H9 (cell line): ENCODE measurements at regions not wholly inside any gene's neighbourhood (a gene's known extent, or its start where the extent isn't known, plus 50 kb on each side); places are given as distances from the start of the nearest gene placed in this dataset.

Source experiments
- DNase-seq: peaks from one replicate; pipeline ENCODE4 v3.0.0-alpha.2; 2017
- H2AFZ ChIP-seq: one replicate; pipeline ENCODE4 v1.6.1; 2013; ENCODE audit warnings: mild to moderate bottlenecking, low read length, control low read depth, moderate library complexity
- H2AK5ac ChIP-seq: 2 replicates; pipeline ENCODE4 v1.6.1; 2013; ENCODE audit warnings: low read length, control low read depth, mixed read lengths; ENCODE audit not compliant: insufficient read length
- H2BK120ac ChIP-seq: one replicate; pipeline ENCODE4 v1.6.1; 2013; ENCODE audit warnings: low read depth, mild to moderate bottlenecking, low read length, control low read depth, inconsistent platforms; ENCODE audit not compliant: poor library complexity, severe bottlenecking
- H2BK12ac ChIP-seq: 2 replicates; pipeline ENCODE4 v1.6.1; 2013; ENCODE audit warnings: low read length, control low read depth, mixed read lengths, low read depth; ENCODE audit not compliant: insufficient read length
- H2BK15ac ChIP-seq: 2 replicates; pipeline ENCODE4 v1.6.1; 2013; ENCODE audit warnings: low read depth, low read length, control low read depth
- H2BK20ac ChIP-seq: one replicate; pipeline ENCODE4 v1.6.1; 2013; ENCODE audit warnings: low read depth, mild to moderate bottlenecking, low read length, control low read depth, inconsistent platforms; ENCODE audit not compliant: poor library complexity, severe bottlenecking
- H2BK5ac ChIP-seq: 2 replicates; pipeline ENCODE4 v1.6.1; 2013; ENCODE audit warnings: low read length, control low read depth, mixed read lengths; ENCODE audit not compliant: insufficient read length
- H3K14ac ChIP-seq: 2 replicates; pipeline ENCODE4 v1.6.1; 2013; ENCODE audit warnings: low read length, control low read depth; ENCODE audit not compliant: insufficient read depth
- H3K18ac ChIP-seq: 2 replicates; pipeline ENCODE4 v1.6.1; 2013; ENCODE audit warnings: low read depth, mild to moderate bottlenecking, mixed read lengths, low read length, control low read depth; ENCODE audit not compliant: insufficient read length
- H3K23ac ChIP-seq: 2 replicates; pipeline ENCODE4 v1.6.1; 2013; ENCODE audit warnings: low read length, control low read depth, mixed read lengths, low read depth; ENCODE audit not compliant: insufficient read length
- H3K23me2 ChIP-seq: 2 replicates; pipeline ENCODE4 v1.6.1; 2013; ENCODE audit warnings: low read depth, mild to moderate bottlenecking, mixed read lengths, low read length, control low read depth; ENCODE audit not compliant: insufficient read length, poor library complexity, severe bottlenecking
- H3K27ac ChIP-seq: 2 replicates; pipeline ENCODE4 v1.5.1; 2013; ENCODE audit warnings: low read length, control low read depth, mixed read lengths, low read depth; ENCODE audit not compliant: insufficient read length
- H3K27me3 ChIP-seq: 2 replicates; pipeline ENCODE4 v1.6.1; 2013; ENCODE audit warnings: low read length, control low read depth, inconsistent platforms; ENCODE audit not compliant: insufficient read depth
- H3K4ac ChIP-seq: 2 replicates; pipeline ENCODE4 v1.6.1; 2013; ENCODE audit warnings: low read depth, mild to moderate bottlenecking, control low read depth, inconsistent platforms, low read length, moderate library complexity
- H3K4me1 ChIP-seq: 2 replicates; pipeline ENCODE4 v1.6.1; 2013; ENCODE audit warnings: low read length, control low read depth, inconsistent platforms; ENCODE audit not compliant: insufficient read depth
- H3K4me2 ChIP-seq: 2 replicates; pipeline ENCODE4 v1.6.1; 2013; ENCODE audit warnings: low read length, control low read depth, mixed read lengths; ENCODE audit not compliant: insufficient read length, insufficient read depth
- H3K56ac ChIP-seq: 2 replicates; pipeline ENCODE4 v1.6.1; 2013; ENCODE audit warnings: low read depth, mild to moderate bottlenecking, mixed read lengths, low read length, control low read depth; ENCODE audit not compliant: insufficient read length
- H3K79me1 ChIP-seq: 2 replicates; pipeline ENCODE4 v1.6.1; 2013; ENCODE audit warnings: low read depth, mild to moderate bottlenecking, moderate library complexity, low read length, control low read depth, inconsistent platforms; ENCODE audit not compliant: insufficient read depth, poor library complexity, severe bottlenecking
- H3K79me2 ChIP-seq: 2 replicates; pipeline ENCODE4 v1.6.1; 2013; ENCODE audit warnings: low read length, control low read depth, inconsistent platforms; ENCODE audit not compliant: insufficient read depth
- H3K9ac ChIP-seq: 2 replicates; pipeline ENCODE4 v1.6.1; 2013; ENCODE audit warnings: low read length, control low read depth, mixed read lengths; ENCODE audit not compliant: insufficient read length; ENCODE audit errors: extremely low read depth
- H3K9me3 ChIP-seq: one replicate; pipeline ENCODE4 v1.6.1; 2013; ENCODE audit warnings: low read depth, low read length, inconsistent platforms; ENCODE audit not compliant: control insufficient read depth
- H3T11ph ChIP-seq: one replicate; pipeline ENCODE4 v1.6.1; 2013; ENCODE audit warnings: mild to moderate bottlenecking, low read length, control low read depth, inconsistent platforms
- H4K20me1 ChIP-seq: one replicate; pipeline ENCODE4 v1.6.1; 2013; ENCODE audit not compliant: control insufficient read depth, insufficient read length, insufficient read depth
- H4K5ac ChIP-seq: 2 replicates; pipeline ENCODE4 v1.6.1; 2013; ENCODE audit warnings: low read depth, mild to moderate bottlenecking, mixed read lengths, low read length, control low read depth; ENCODE audit not compliant: insufficient read length
- H4K8ac ChIP-seq: replicated peaks from 2 replicates; pipeline ENCODE4 v1.6.1; 2013; ENCODE audit warnings: low read length, control low read depth, mixed read lengths, low read depth; ENCODE audit not compliant: insufficient read length
- H4K91ac ChIP-seq: 2 replicates; pipeline ENCODE4 v1.6.1; 2013; ENCODE audit warnings: low read depth, mild to moderate bottlenecking, moderate library complexity, mixed read lengths, low read length, control low read depth; ENCODE audit not compliant: insufficient read length
- H3K27ac Mint-ChIP-seq, 3 experiments: 2 replicates in 2 of 3; 3 replicates in 1 of 3; pipeline ENCODE4 v1.8.0; 2020 to 2021; ENCODE audit warnings: mixed read lengths in 3 of 3, mild to moderate bottlenecking in 1 of 3, moderate library complexity in 1 of 3
- H3K27me3 Mint-ChIP-seq: 2 replicates; pipeline ENCODE4 v1.8.0; 2021; ENCODE audit warnings: low read depth, mild to moderate bottlenecking, moderate library complexity, mixed read lengths
- H3K36me3 Mint-ChIP-seq, 3 experiments: 2 replicates in 2 of 3; 3 replicates in 1 of 3; pipeline ENCODE4 v1.8.0; 2020 to 2021; ENCODE audit warnings: low read depth in 3 of 3, mixed read lengths in 3 of 3; ENCODE audit not compliant: insufficient read depth in 1 of 3
- H3K4me1 Mint-ChIP-seq, 2 experiments: 2 replicates each; pipeline ENCODE4 v1.8.0; 2020; ENCODE audit warnings: mixed read lengths in 2 of 2
- H3K4me3 Mint-ChIP-seq, 2 experiments: 2 replicates in 1 of 2; 3 replicates in 1 of 2; pipeline ENCODE4 v1.8.0; 2020 to 2021; ENCODE audit warnings: mild to moderate bottlenecking in 2 of 2, mixed read lengths in 2 of 2, moderate library complexity in 1 of 2
- H3K9me3 Mint-ChIP-seq, 2 experiments: 2 replicates in 1 of 2; 3 replicates in 1 of 2; pipeline ENCODE4 v1.8.0; 2020; ENCODE audit warnings: mild to moderate bottlenecking in 2 of 2, mixed read lengths in 2 of 2, moderate library complexity in 1 of 2
- CTCF ChIP-seq: fragments of 200-600 bp; sonication (generic); conservative IDR thresholded peaks from 3 replicates; pipeline ENCODE4 v1.8.0; 2021; ENCODE audit warnings: antibody characterized with exemption, mild to moderate bottlenecking
- WGBS: extraction: QIAGEN DNeasy Blood & Tissue Kit; methylation state at CpG from one replicate; pipeline ENCODE4 v1.1.7; 2013; ENCODE audit warnings: missing lambda C conversion rate, low lambda C conversion rate, mixed read lengths; ENCODE audit not compliant: insufficient read length; ENCODE audit errors: extremely low coverage; 5-methylcytosine and 5-hydroxymethylcytosine counted together

- Mint-ChIP-seq H3K4me1 (peaks cover 0 to 12% of the 10 kb centered on the region in 2 experiments; a peak in 2 of 4 replicates), H3K27me3 (no peaks in the 10 kb centered on the region), H3K36me3 (no peaks in the 10 kb centered on the region), H3K27ac (no peak overlapping the region), H3K4me3 (no peak overlapping the region), H3K9me3 (no peaks in the 10 kb centered on the region)
- Histone ChIP-seq H2AFZ (no peak overlapping the region), H3K4me2 (no peak overlapping the region), H3T11ph (no peak overlapping the region), H3K18ac (no peak overlapping the region), H4K8ac (no peak overlapping the region), H4K20me1 (no peaks in the 10 kb centered on the region), H3K9ac (no peak overlapping the region), H3K14ac (no peak overlapping the region), H3K79me1 (no peaks in the 10 kb centered on the region), H4K91ac (no peak overlapping the region), H2BK120ac (no peak overlapping the region), H2BK15ac (no peak overlapping the region), H3K9me3 (no peaks in the 10 kb centered on the region), H3K23ac (no peak overlapping the region), H2BK20ac (no peak overlapping the region), H3K79me2 (no peaks in the 10 kb centered on the region), H2BK5ac (no peak overlapping the region), H3K4me1 (no peaks in the 10 kb centered on the region; the same call in 1 of the 2 replicates), H2AK5ac (no peak overlapping the region), H3K56ac (no peak overlapping the region), H3K27ac (no peak overlapping the region), H4K5ac (no peak overlapping the region), H3K23me2 (no peaks in the 10 kb centered on the region), H2BK12ac (no peak overlapping the region), H3K27me3 (no peaks in the 10 kb centered on the region), H3K4ac (no peak overlapping the region)
- TF ChIP-seq CTCF: no peak
- WGBS: no CpG with 5 or more reads among the region's 4 CpGs
- DNase-seq: no peak
These were observed 144.8 kb downstream of the MAD2L1 start for GRCh38 chr4:119921830-119922229.
